Body of pancreas (tissue), 4 donors: ENCODE measurements at regions not wholly inside any gene's neighbourhood (a gene's known extent, or its start where the extent isn't known, plus 50 kb on each side); places are given as distances from the start of the nearest gene placed in this dataset.

ENCODE experiments used
- ATAC-seq: fragments of 150-250 bp; one replicate; pipeline ENCODE4 v1.9.1; 2016
- DNase-seq, 4 donors: peaks; one replicate each; pipeline ENCODE4 v3.0.0-alpha.2; 2019
- H3K27ac ChIP-seq, 4 donors: fragments of 200-600 bp; sonication (generic); 1 replicate in 3 of 4; 2 replicates in 1 of 4; pipeline versions ENCODE4 v1.5.1 to v1.6.1; 2016 to 2019; ENCODE audit warnings: mild to moderate bottlenecking in 1 of 4, mixed read lengths in 1 of 4, moderate library complexity in 1 of 4
- H3K27me3 ChIP-seq, 2 donors: fragments of 200-600 bp; sonication (generic); one replicate each; pipeline ENCODE4 v1.6.0; 2016; ENCODE audit warnings: mild to moderate bottlenecking in 1 of 2
- H3K36me3 ChIP-seq, 2 donors: fragments of 200-600 bp; sonication (generic); replicated peaks in 1 of 2; 2 replicates each; pipeline ENCODE4 v1.5.1; 2016; ENCODE audit warnings: low read depth in 2 of 2; ENCODE audit not compliant: insufficient read depth in 1 of 2
- H3K4me1 ChIP-seq: fragments of 200-600 bp; sonication (generic); one replicate; pipeline ENCODE4 v1.6.0; 2016
- H3K4me3 ChIP-seq, 2 donors: fragments of 200-600 bp; sonication (generic); 1 replicate in 1 of 2; 2 replicates in 1 of 2; pipeline ENCODE4 v1.5.1; 2016 to 2019
- H3K9me3 ChIP-seq, 3 donors: fragments of 200-600 bp; sonication (generic); 1 replicate in 2 of 3; 2 replicates in 1 of 3; pipeline ENCODE4 v1.5.1; 2016
- CTCF ChIP-seq, 7 experiments: fragments of 450-650 bp in 4 of 7; fragments of 200-600 bp in 3 of 7; sonication (generic) in 3 of 7; IDR thresholded peaks; one replicate each; pipeline ENCODE4 v1.5.1; 2016 to 2019; ENCODE audit warnings: antibody characterized with exemption in 7 of 7
- POLR2A ChIP-seq, 3 donors: fragments of 450-650 bp; IDR thresholded peaks; one replicate each; pipeline ENCODE4 v1.6.1; 2016; ENCODE audit warnings: antibody characterized with exemption in 3 of 3, mild to moderate bottlenecking in 2 of 3
- WGBS, 2 donors: methylation state at CpG; one replicate each; pipeline ENCODE4 v1.1.5; 2017; 5-methylcytosine and 5-hydroxymethylcytosine counted together
- intact Hi-C: fragments of 100-400 bp; cut with DNase I; formaldehyde crosslinking; loops from one replicate; pipeline ENCODE4 v1.15.1; 2023

- Histone ChIP-seq H3K4me3 (no peak overlapping the region), H3K9me3 (no peaks in the 10 kb centered on the region), H3K36me3 (no peaks in the 10 kb centered on the region), H3K27ac (no peak overlapping the region), H3K27me3 (no peaks in the 10 kb centered on the region), H3K4me1 (no peaks in the 10 kb centered on the region)
- TF ChIP-seq POLR2A (IDR thresholded peaks at IDR 0.05) (no peak), CTCF (IDR thresholded peaks at IDR 0.05) (no peak)
- WGBS, 2 donors = 54 to 67% methylated on average over 4 of the region's 4 CpGs
- intact Hi-C loops = no loop called here
- ATAC-seq (no peak), DNase-seq (no peak)
These were observed 200.0 kb downstream of the PTPRU start for GRCh38 chr1:29436181-29436785.

- DNase-seq = no peak
- 64 to 70% methylated on average over 3 of the region's 3 CpGs for WGBS, 2 donors
- H3K27ac ChIP-seq = no peak overlapping the region
These were observed 197.5 kb downstream of the PTPRU start for GRCh38 chr1:29433830-29434229.

GRCh38 chr1:29431138-29431537 lies 194.8 kb downstream of the PTPRU start:
- DNase-seq = no peak

More at GRCh38 chr1:29433830-29434229, 197.5 kb downstream of the PTPRU start:
- ATAC-seq = no peak
- intact Hi-C loops = no loop called here
- Histone ChIP-seq H3K4me1 (no peaks in the 10 kb centered on the region), H3K36me3 (no peaks in the 10 kb centered on the region), H3K9me3 (no peaks in the 10 kb centered on the region), H3K27me3 (no peaks in the 10 kb centered on the region), H3K4me3 (no peak overlapping the region)
- TF ChIP-seq POLR2A (IDR thresholded peaks at IDR 0.05) = no peak
- no peak for TF ChIP-seq CTCF (IDR thresholded peaks at IDR 0.05)

GRCh38 chr1:29429656-29430055 lies 193.3 kb downstream of the PTPRU start:
- TF ChIP-seq POLR2A (IDR thresholded peaks at IDR 0.05) (no peak), CTCF (IDR thresholded peaks at IDR 0.05) (no peak)
- 69 to 80% methylated on average over 2 of the region's 2 CpGs for WGBS, 2 donors
- H3K4me3 ChIP-seq = no peak overlapping the region
- no peaks in the 10 kb centered on the region for H3K27me3 ChIP-seq
- DNase-seq = no peak
- intact Hi-C loops = no loop called here
- H3K4me1 ChIP-seq = no peaks in the 10 kb centered on the region
- no peaks in the 10 kb centered on the region for H3K36me3 ChIP-seq
- no peaks in the 10 kb centered on the region for H3K9me3 ChIP-seq
- no peak for ATAC-seq
- no peak overlapping the region for H3K27ac ChIP-seq

More at GRCh38 chr1:29431138-29431537, 194.8 kb downstream of the PTPRU start:
- no peak for TF ChIP-seq POLR2A (IDR thresholded peaks at IDR 0.05)
- TF ChIP-seq CTCF (IDR thresholded peaks at IDR 0.05) = no peak
- intact Hi-C loops = no loop called here
- no peak for ATAC-seq
- 57 to 59% methylated on average over 3 of the region's 3 CpGs for WGBS, 2 donors
- H3K4me1 ChIP-seq = no peaks in the 10 kb centered on the region
- H3K9me3 ChIP-seq = no peaks in the 10 kb centered on the region
- no peak overlapping the region for H3K27ac ChIP-seq
- no peaks in the 10 kb centered on the region for H3K27me3 ChIP-seq
- H3K36me3 ChIP-seq = no peaks in the 10 kb centered on the region
- no peak overlapping the region for H3K4me3 ChIP-seq

GRCh38 chr1:29428997-29429396 lies 192.7 kb downstream of the PTPRU start:
- no peak for ATAC-seq

More at GRCh38 chr1:29428997-29429396, 192.7 kb downstream of the PTPRU start:
- no peaks in the 10 kb centered on the region for H3K27me3 ChIP-seq
- no peak overlapping the region for H3K4me3 ChIP-seq
- no peaks in the 10 kb centered on the region for H3K36me3 ChIP-seq
- 45 to 82% methylated on average over 4 of the region's 4 CpGs for WGBS, 2 donors
- DNase-seq = no peak
- H3K27ac ChIP-seq = no peak overlapping the region
- no peaks in the 10 kb centered on the region for H3K4me1 ChIP-seq
- TF ChIP-seq POLR2A (IDR thresholded peaks at IDR 0.05) (no peak), CTCF (IDR thresholded peaks at IDR 0.05) (no peak)
- H3K9me3 ChIP-seq = no peaks in the 10 kb centered on the region
- intact Hi-C loops = no loop called here
